Naive B cell (primary cell): ENCODE measurements at regions not wholly inside any gene's neighbourhood (a gene's known extent, or its start where the extent isn't known, plus 50 kb on each side); places are given as distances from the start of the nearest gene placed in this dataset.

Experiments used
- ATAC-seq, 2 donors: fragments of 150-1000 bp; cut with Tn5 transposase; 2 replicates each; pipeline ENCODE4 v1.10.0; 2021; ENCODE audit warnings: low read depth in 2 of 2, mild to moderate bottlenecking in 2 of 2, moderate library complexity in 2 of 2
- DNase-seq: peaks from one replicate; pipeline ENCODE4 v3.0.0; 2022
- H3K27ac Mint-ChIP-seq, 6 donors: one replicate each; pipeline ENCODE4 v1.8.0; 2020 to 2022; ENCODE audit warnings: mild to moderate bottlenecking in 6 of 6, mixed read lengths in 6 of 6, moderate library complexity in 5 of 6, inconsistent platforms in 2 of 6
- H3K27me3 Mint-ChIP-seq, 3 donors: one replicate each; pipeline ENCODE4 v1.8.0; 2021 to 2022; ENCODE audit warnings: mixed read lengths in 3 of 3, mild to moderate bottlenecking in 1 of 3
- H3K36me3 Mint-ChIP-seq, 2 donors: one replicate each; pipeline ENCODE4 v1.8.0; 2020 to 2022; ENCODE audit warnings: mixed read lengths in 2 of 2, inconsistent platforms in 1 of 2, mild to moderate bottlenecking in 1 of 2
- H3K4me1 Mint-ChIP-seq, 3 donors: one replicate each; pipeline ENCODE4 v1.8.0; 2020 to 2022; ENCODE audit warnings: mixed read lengths in 3 of 3, inconsistent platforms in 1 of 3, mild to moderate bottlenecking in 1 of 3, moderate library complexity in 1 of 3
- H3K4me3 Mint-ChIP-seq, 8 donors: one replicate each; pipeline ENCODE4 v1.8.0; 2020 to 2022; ENCODE audit warnings: mild to moderate bottlenecking in 8 of 8, mixed read lengths in 8 of 8, moderate library complexity in 8 of 8, inconsistent platforms in 2 of 8
- H3K9me3 Mint-ChIP-seq, 7 donors: one replicate each; pipeline ENCODE4 v1.8.0; 2020 to 2022; ENCODE audit warnings: mixed read lengths in 7 of 7, mild to moderate bottlenecking in 5 of 7, inconsistent platforms in 2 of 7, moderate library complexity in 1 of 7

- H3K36me3 Mint-ChIP-seq: no peaks in the 10 kb centered on the region
- peaks cover 0 to 5% (median 0%) of the 10 kb centered on the region in 7 donors for H3K9me3 Mint-ChIP-seq
- H3K4me1 Mint-ChIP-seq: no peaks in the 10 kb centered on the region
- no peak for ATAC-seq
- peak overlapping the region in 1 of 6 donors; percentile 19 for H3K27ac Mint-ChIP-seq
- peaks cover 22 to 41% (median 22%) of the 10 kb centered on the region in 3 donors for H3K27me3 Mint-ChIP-seq
- DNase-seq: no peak
- H3K4me3 Mint-ChIP-seq: no peak overlapping the region
These were observed 364.6 kb downstream of the PREX1 start for GRCh38 chr20:48463096-48463720.

GRCh38 chr20:48461735-48462119 lies 366.1 kb downstream of the PREX1 start:
- DNase-seq: no peak
- Mint-ChIP-seq H3K27me3 (peaks cover 22 to 41% (median 27%) of the 10 kb centered on the region in 3 donors), H3K4me3 (no peak overlapping the region), H3K9me3 (peaks cover 0 to 1% (median 0%) of the 10 kb centered on the region in 7 donors), H3K4me1 (peaks cover 0 to 9% (median 4%) of the 10 kb centered on the region in 3 donors), H3K36me3 (no peaks in the 10 kb centered on the region), H3K27ac (no peak overlapping the region)
- no peak for ATAC-seq

DNA sequence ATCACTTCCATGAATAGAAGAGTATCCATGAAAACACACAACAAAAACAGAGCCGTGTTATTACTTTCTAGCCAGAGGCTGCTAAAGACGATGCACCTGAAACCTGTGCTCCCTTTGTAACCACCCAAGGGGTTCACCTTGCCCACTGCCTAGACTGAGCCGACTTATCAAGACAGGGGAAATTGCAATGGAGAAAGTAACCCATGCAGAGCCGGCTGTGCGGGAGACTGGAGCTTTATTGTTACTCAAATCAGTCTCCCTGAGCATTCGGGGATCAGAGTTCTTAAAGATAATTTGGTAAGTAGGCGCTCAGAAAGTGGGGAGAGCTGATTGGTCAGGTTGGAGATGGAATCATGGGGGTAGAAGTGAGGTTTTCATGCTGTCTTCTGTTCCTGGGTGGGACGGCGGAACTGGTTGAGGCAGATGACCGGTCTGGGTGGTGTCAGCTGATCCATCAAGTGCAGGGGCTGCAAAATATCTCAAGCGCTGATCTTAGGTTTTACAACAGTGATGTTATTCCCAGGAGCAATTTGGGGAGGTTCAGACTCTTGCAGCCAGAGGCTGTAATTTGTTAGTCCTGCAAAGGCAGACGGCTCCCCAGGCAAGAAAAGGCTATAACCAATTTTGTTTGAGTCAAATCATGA lies 366.6 kb downstream of the PREX1 start:
- Mint-ChIP-seq H3K27ac (peak overlapping the region in 1 of 6 donors; percentile 21), H3K4me3 (peak overlapping the region in 1 of 8 donors; percentile 3), H3K27me3 (peaks cover 19 to 41% (median 28%) of the 10 kb centered on the region in 3 donors), H3K36me3 (no peaks in the 10 kb centered on the region), H3K9me3 (peaks cover 0 to 1% (median 0%) of the 10 kb centered on the region in 7 donors), H3K4me1 (peaks cover 0 to 9% (median 6%) of the 10 kb centered on the region in 3 donors)
- no peak for ATAC-seq
- DNase-seq: no peak

GRCh38 chr20:48460681-48461080 lies 367.1 kb downstream of the PREX1 start:
- Mint-ChIP-seq H3K4me3 (peak overlapping the region in 1 of 8 donors; percentile 3), H3K36me3 (no peaks in the 10 kb centered on the region), H3K4me1 (peaks cover 0 to 9% (median 6%) of the 10 kb centered on the region in 3 donors), H3K9me3 (peaks cover 0 to under 1% (median 0%) of the 10 kb centered on the region in 7 donors), H3K27me3 (peaks cover 22 to 43% (median 33%) of the 10 kb centered on the region in 3 donors), H3K27ac (peak overlapping the region in 1 of 6 donors; percentile 70)
- DNase-seq (no peak), ATAC-seq (no peak)

DNA sequence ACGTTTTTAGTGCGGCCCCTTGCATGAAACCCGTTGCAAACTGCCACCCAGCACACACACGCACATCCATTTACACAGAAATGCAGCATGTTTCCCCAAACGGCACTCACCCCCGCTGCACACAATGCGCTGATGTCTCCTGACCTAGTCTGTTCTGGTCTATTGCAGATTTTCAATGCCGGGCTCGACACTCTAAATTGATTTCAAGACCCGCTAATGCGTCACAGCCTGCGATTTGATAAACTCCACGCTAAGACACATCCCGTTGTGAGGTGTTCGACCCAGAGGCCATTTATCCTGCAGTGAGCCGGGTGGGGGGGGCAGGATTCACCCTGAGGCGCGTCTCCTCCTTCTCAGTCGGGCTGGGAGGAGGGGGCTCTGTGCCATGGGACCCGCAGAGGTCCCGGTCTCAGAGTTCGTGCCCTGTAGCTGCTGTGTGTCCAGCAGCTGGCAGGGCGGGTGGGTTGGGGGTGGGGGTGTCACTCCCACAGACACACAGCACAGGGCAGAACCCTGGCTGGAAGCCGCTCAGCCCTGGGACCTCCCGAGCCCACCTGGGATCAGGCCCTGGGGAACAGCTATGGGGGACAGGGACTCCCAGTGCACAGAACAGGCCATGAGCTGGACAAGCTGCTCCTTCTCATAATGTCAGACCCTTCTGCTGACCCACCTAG lies 367.9 kb downstream of the PREX1 start:
- DNase-seq: no peak
- Mint-ChIP-seq H3K36me3 (no peaks in the 10 kb centered on the region), H3K27ac (no peak overlapping the region), H3K4me3 (peak overlapping the region in 1 of 8 donors; percentile 73), H3K4me1 (peaks cover under 1 to 9% (median 6%) of the 10 kb centered on the region in 3 donors), H3K27me3 (peaks cover 28 to 51% (median 35%) of the 10 kb centered on the region in 3 donors), H3K9me3 (no peaks in the 10 kb centered on the region)
- ATAC-seq: no peak

DNA sequence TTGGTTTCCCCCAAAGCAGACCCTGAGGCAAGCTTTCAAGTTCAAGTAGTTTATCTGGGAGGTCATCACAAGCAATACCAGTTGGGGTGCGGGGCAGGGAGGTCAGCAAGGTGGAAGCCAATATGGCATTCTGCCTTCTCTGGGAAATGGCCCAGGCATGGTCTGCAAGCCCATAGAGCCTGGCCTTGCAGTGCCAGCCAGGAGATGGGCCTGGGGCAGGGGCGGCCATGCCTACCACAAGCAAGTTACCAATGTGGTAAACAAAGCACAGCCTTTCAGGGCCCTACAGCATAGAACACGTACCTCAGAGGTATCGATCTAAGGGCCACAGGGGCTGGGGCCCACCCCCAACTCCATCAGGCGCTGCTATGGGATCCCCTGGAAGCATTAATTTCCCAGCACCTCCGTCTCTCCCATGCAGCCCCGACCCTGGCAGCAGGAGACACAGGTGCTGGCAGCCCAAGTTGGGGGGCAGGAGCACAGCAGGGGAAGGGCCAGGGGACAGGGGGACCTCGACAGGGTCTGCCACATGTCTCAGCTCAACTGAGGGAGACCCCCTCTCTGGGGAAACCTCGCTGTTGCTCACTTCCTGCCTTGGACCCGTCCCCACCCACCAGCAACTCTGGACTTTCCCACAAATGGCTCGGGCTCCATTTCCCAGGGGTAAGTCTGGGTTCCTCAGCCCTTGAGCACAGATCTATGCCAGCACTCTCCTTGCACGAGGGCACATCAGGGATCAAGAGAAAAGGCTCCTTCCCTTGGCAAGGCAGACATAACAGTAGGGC lies 369.0 kb downstream of the PREX1 start:
- Mint-ChIP-seq H3K27me3 (peaks cover 37 to 57% (median 37%) of the 10 kb centered on the region in 3 donors), H3K27ac (no peak overlapping the region)
- ATAC-seq: no peak

DNA sequence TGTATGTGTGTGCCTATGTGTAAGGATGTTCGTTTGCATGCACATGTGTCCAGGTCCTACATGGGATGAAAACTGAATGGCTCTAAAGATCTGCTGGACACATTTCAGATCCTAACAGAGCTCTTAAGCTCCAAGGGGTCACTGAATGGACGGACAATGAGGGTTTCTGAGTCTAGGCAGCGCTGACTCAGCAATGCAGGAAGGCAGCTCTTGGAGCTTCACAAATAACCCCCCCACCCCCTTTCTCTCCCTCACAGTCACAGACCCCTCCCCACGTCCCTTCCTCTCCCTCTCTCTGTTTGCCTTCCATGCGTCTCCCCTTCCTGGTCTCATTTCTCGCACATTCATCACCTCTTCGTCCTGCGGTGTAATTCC lies 369.8 kb downstream of the PREX1 start:
- Mint-ChIP-seq H3K27me3 (peaks cover 38 to 55% (median 43%) of the 10 kb centered on the region in 3 donors), H3K4me1 (peaks cover 5 to 9% (median 6%) of the 10 kb centered on the region in 3 donors), H3K4me3 (no peak overlapping the region), H3K27ac (no peak overlapping the region), H3K9me3 (no peaks in the 10 kb centered on the region), H3K36me3 (no peaks in the 10 kb centered on the region)
- ATAC-seq (no peak), DNase-seq (no peak)

More for the DNA sequence above, 369.0 kb downstream of the PREX1 start:
- H3K36me3 Mint-ChIP-seq: no peaks in the 10 kb centered on the region
- no peak for DNase-seq
- peaks cover 5 to 9% (median 6%) of the 10 kb centered on the region in 3 donors for H3K4me1 Mint-ChIP-seq
- no peak overlapping the region for H3K4me3 Mint-ChIP-seq
- no peaks in the 10 kb centered on the region for H3K9me3 Mint-ChIP-seq

- Mint-ChIP-seq H3K27ac (no peak overlapping the region), H3K9me3 (peaks cover 0 to 2% (median 0%) of the 10 kb centered on the region in 7 donors), H3K4me1 (peaks cover 5 to 9% (median 6%) of the 10 kb centered on the region in 3 donors), H3K27me3 (peaks cover 33 to 49% (median 39%) of the 10 kb centered on the region in 3 donors), H3K4me3 (no peak overlapping the region), H3K36me3 (no peaks in the 10 kb centered on the region)
- DNase-seq (no peak), ATAC-seq (peak in 1 of 2 donors; percentile 23)
These were observed 370.4 kb downstream of the PREX1 start for GRCh38 chr20:48457193-48458002.

GRCh38 chr20:48456366-48457192 lies 371.2 kb downstream of the PREX1 start:
- Mint-ChIP-seq H3K36me3 (no peaks in the 10 kb centered on the region), H3K4me1 (peaks cover 5 to 9% (median 6%) of the 10 kb centered on the region in 3 donors), H3K27me3 (peaks cover 37 to 48% (median 39%) of the 10 kb centered on the region in 3 donors), H3K27ac (no peak overlapping the region), H3K4me3 (no peak overlapping the region), H3K9me3 (peaks cover 0 to 11% (median 0%) of the 10 kb centered on the region in 7 donors)
- ATAC-seq: no peak
- DNase-seq: no peak

GRCh38 chr20:48455651-48456365 lies 372.0 kb downstream of the PREX1 start:
- DNase-seq: no peak
- ATAC-seq: no peak
- Mint-ChIP-seq H3K36me3 (no peaks in the 10 kb centered on the region), H3K27me3 (peaks cover 36 to 40% (median 40%) of the 10 kb centered on the region in 3 donors), H3K27ac (peak overlapping the region in 1 of 6 donors; percentile 69), H3K4me3 (no peak overlapping the region), H3K4me1 (peaks cover 5 to 9% (median 6%) of the 10 kb centered on the region in 3 donors), H3K9me3 (peaks cover 0 to 12% (median 0%) of the 10 kb centered on the region in 7 donors)
